B cell (primary cell): ENCODE measurements at regions not wholly inside any gene's neighbourhood (a gene's known extent, or its start where the extent isn't known, plus 50 kb on each side); places are given as distances from the start of the nearest gene placed in this dataset.

Source experiments
- ATAC-seq: fragments of 200-7000 bp; cut with Tn5 transposase; one replicate; pipeline ENCODE4 v1.10.0; 2021; ENCODE audit warnings: low read depth, mild to moderate bottlenecking, moderate number of reproducible peaks, moderate library complexity
- CTCF ChIA-PET: fragments of 350-600 bp; sonication (Branson Sonifier 250); formaldehyde crosslinking; loops from one replicate; lab custom pipeline; 2021; ENCODE audit warnings: antibody characterized with exemption, inconsistent platforms; lab: Charles Lee
- POLR2A ChIA-PET: fragments of 350-600 bp; sonication (Branson Sonifier 250); formaldehyde crosslinking; loops from one replicate; lab custom pipeline; 2021; ENCODE audit warnings: antibody characterized with exemption; lab: Charles Lee
- DNase-seq: peaks from one replicate; pipeline ENCODE4 v3.0.0; 2013
- H2AFZ ChIP-seq: 2 replicates; pipeline ENCODE4 v1.6.1; 2012; ENCODE audit warnings: mild to moderate bottlenecking, low read depth, low read length; ENCODE audit not compliant: insufficient read depth, poor library complexity, severe bottlenecking
- H3K27ac ChIP-seq, 2 donors: 1 replicate in 1 of 2; 2 replicates in 1 of 2; pipeline ENCODE4 v1.5.1; 2012 to 2013; ENCODE audit warnings: low read length in 2 of 2, mild to moderate bottlenecking in 2 of 2, moderate library complexity in 1 of 2
- H3K27me3 ChIP-seq, 4 experiments: fragments of 200-600 bp in 1 of 4; sonication (generic) in 1 of 4; replicated peaks in 1 of 4; 1 replicate in 2 of 4; 2 replicates in 2 of 4; pipeline versions ENCODE4 v1.6.1 to v1.7.0; 2013 to 2016; ENCODE audit warnings: low read length in 3 of 4, mild to moderate bottlenecking in 2 of 4, mixed read lengths in 1 of 4, moderate library complexity in 1 of 4; ENCODE audit not compliant: insufficient read depth in 4 of 4, control insufficient read depth in 3 of 4; ENCODE audit errors: control extremely low read depth in 1 of 4
- H3K36me3 ChIP-seq, 2 experiments: replicated peaks in 1 of 2; 1 replicate in 1 of 2; 2 replicates in 1 of 2; pipeline versions ENCODE4 v1.6.1 to v1.7.1; 2013; ENCODE audit warnings: low read length in 1 of 2; ENCODE audit not compliant: insufficient read depth in 2 of 2, control insufficient read depth in 1 of 2; ENCODE audit errors: control extremely low read depth in 1 of 2, extremely low read depth in 1 of 2
- H3K4me1 ChIP-seq, 2 donors: fragments of 200-600 bp in 1 of 2; sonication (generic) in 1 of 2; 1 replicate in 1 of 2; 2 replicates in 1 of 2; pipeline versions ENCODE4 v1.5.1 to v1.6.1; 2013 to 2017; ENCODE audit warnings: low read length in 2 of 2; ENCODE audit not compliant: control insufficient read depth in 2 of 2, insufficient read depth in 2 of 2
- H3K4me2 ChIP-seq: replicated peaks from 2 replicates; pipeline ENCODE3; 2012; ENCODE audit warnings: mild to moderate bottlenecking, low read depth, low read length; ENCODE audit not compliant: poor library complexity, severe bottlenecking
- H3K4me3 ChIP-seq, 5 experiments: fragments of 200-600 bp in 1 of 5; sonication (generic) in 1 of 5; 1 replicate in 3 of 5; 2 replicates in 2 of 5; pipeline versions ENCODE4 v1.5.1 to v1.7.0; 2011 to 2016; ENCODE audit warnings: low read length in 4 of 5, mild to moderate bottlenecking in 4 of 5, low read depth in 2 of 5, control low read depth in 1 of 5, moderate library complexity in 1 of 5; ENCODE audit not compliant: insufficient read depth in 1 of 5; ENCODE audit errors: control extremely low read depth in 1 of 5, extremely low read depth in 1 of 5
- H3K79me2 ChIP-seq: fragments of 200-600 bp; sonication (generic); one replicate; pipeline ENCODE4 v1.6.0; 2016; ENCODE audit warnings: low read length; ENCODE audit not compliant: control insufficient read depth, insufficient read depth
- H3K9ac ChIP-seq: fragments of 200-600 bp; sonication (generic); 2 replicates; pipeline ENCODE4 v1.6.1; 2017; ENCODE audit warnings: mild to moderate bottlenecking, low read length, moderate library complexity
- H3K9me3 ChIP-seq, 3 donors: one replicate each; pipeline versions ENCODE4 v1.6.1 to v1.7.1; 2013; ENCODE audit warnings: low read length in 2 of 3; ENCODE audit not compliant: control insufficient read depth in 2 of 3, insufficient read depth in 1 of 3; ENCODE audit errors: control extremely low read depth in 1 of 3
- H4K20me1 ChIP-seq: 2 replicates; pipeline ENCODE4 v1.6.0; 2012; ENCODE audit warnings: mild to moderate bottlenecking, low read length; ENCODE audit not compliant: insufficient read depth, control insufficient read depth, poor library complexity, severe bottlenecking
- H3K27ac Mint-ChIP-seq: one replicate; pipeline ENCODE4 v1.8.0; 2021; ENCODE audit warnings: mixed read lengths
- H3K27me3 Mint-ChIP-seq: one replicate; pipeline ENCODE4 v1.8.0; 2021; ENCODE audit warnings: mixed read lengths
- H3K4me1 Mint-ChIP-seq: one replicate; pipeline ENCODE4 v1.8.0; 2021; ENCODE audit warnings: mixed read lengths
- H3K4me3 Mint-ChIP-seq: one replicate; pipeline ENCODE4 v1.8.0; 2021; ENCODE audit warnings: mixed read lengths
- H3K9me3 Mint-ChIP-seq: one replicate; pipeline ENCODE4 v1.8.0; 2022; ENCODE audit warnings: mixed read lengths; ENCODE audit not compliant: insufficient read depth
- CTCF ChIP-seq: fragments of 200-600 bp; IDR thresholded peaks from one replicate; pipeline ENCODE4 v1.8.0; 2022; ENCODE audit warnings: antibody characterized with exemption, mild to moderate bottlenecking
- EZH2 ChIP-seq: IDR thresholded peaks from 2 replicates; pipeline ENCODE4 v1.6.1; 2012; ENCODE audit warnings: borderline replicate concordance, low read depth, mild to moderate bottlenecking, moderate library complexity, low read length; ENCODE audit not compliant: insufficient read depth, poor library complexity, severe bottlenecking
- WGBS: methylation state at CpG from one replicate; pipeline ENCODE4 v1.1.5; 2013; ENCODE audit warnings: missing lambda C conversion rate; ENCODE audit not compliant: insufficient coverage; 5-methylcytosine and 5-hydroxymethylcytosine counted together
- intact Hi-C: fragments of 100-400 bp; cut with micrococcal nuclease; formaldehyde crosslinking; loops from one replicate; pipeline ENCODE4 v1.10.0; 2022

DNA sequence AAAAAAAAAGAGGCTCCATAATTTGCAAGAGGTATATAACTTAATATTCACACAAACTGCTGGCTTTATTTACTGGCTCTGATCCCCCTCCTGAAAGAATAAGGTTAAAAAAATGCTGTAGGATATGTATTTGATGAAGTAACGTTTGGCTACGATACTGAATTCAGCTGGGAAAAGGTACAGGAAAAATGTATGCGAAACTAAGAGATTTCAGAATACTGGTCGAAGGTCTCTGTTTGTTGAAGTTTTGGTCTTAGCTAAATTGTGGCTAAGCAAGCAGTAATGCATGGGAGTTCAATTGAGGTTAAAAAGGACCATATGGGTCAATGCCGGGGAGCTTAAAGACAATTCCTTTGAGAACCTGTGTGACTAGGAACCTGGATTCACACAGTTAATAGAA lies 355.5 kb upstream of the NCAM2 start:
- POLR2A ChIA-PET, result no interaction called here
- H3K9me3 ChIP-seq, result peaks cover 4 to 17% (median 8%) of the 10 kb centered on the region in 3 donors
- H3K9ac ChIP-seq, result no peak overlapping the region
- no peaks in the 10 kb centered on the region for H3K79me2 ChIP-seq
- H2AFZ ChIP-seq, result no peak overlapping the region
- H3K27ac Mint-ChIP-seq, result no peak overlapping the region
- no peak overlapping the region for H3K4me2 ChIP-seq
- no peak overlapping the region for H3K4me3 Mint-ChIP-seq
- intact Hi-C loops, result no loop called here
- H3K4me3 ChIP-seq, result no peak overlapping the region
- ATAC-seq (no peak), DNase-seq (no peak)
- WGBS, result 94% methylated on average over 5 of the region's 5 CpGs
- no peak for TF ChIP-seq CTCF
- no peak for TF ChIP-seq EZH2
- H3K9me3 Mint-ChIP-seq, result peaks cover 7% of the 10 kb centered on the region
- H3K27me3 Mint-ChIP-seq, result no peaks in the 10 kb centered on the region
- no peaks in the 10 kb centered on the region for H3K4me1 Mint-ChIP-seq
- no peaks in the 10 kb centered on the region for H3K36me3 ChIP-seq
- H3K27me3 ChIP-seq, result no peaks in the 10 kb centered on the region
- H4K20me1 ChIP-seq, result no peaks in the 10 kb centered on the region
- no peak overlapping the region for H3K27ac ChIP-seq
- CTCF ChIA-PET, result no interaction called here
- no peaks in the 10 kb centered on the region for H3K4me1 ChIP-seq

DNA sequence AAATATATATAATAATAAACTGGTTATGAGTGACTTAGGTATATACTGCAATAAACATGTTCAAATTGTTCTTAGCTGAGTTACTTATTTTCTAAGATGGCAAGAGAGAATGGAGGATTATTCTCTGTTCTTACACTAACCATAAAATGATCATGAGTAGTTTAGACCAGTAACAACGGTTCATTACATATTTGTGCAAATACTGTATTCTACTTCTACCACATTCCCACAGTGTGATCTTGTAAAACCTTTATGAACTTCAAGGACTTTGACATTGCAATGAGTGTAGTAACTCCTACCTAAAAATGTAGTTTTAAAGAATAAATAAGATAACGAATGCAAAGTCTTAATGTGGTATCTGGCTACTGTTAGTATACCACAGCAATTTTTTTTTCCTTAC lies 353.7 kb upstream of the NCAM2 start:
- H3K27me3 ChIP-seq, result no peaks in the 10 kb centered on the region
- H3K4me2 ChIP-seq, result no peak overlapping the region
- no peaks in the 10 kb centered on the region for H3K27me3 Mint-ChIP-seq
- no peak overlapping the region for H3K27ac ChIP-seq
- H3K36me3 ChIP-seq, result no peaks in the 10 kb centered on the region
- DNase-seq, result no peak
- H3K4me3 ChIP-seq, result no peak overlapping the region
- intact Hi-C loops, result no loop called here
- no peaks in the 10 kb centered on the region for H3K4me1 Mint-ChIP-seq
- no peak overlapping the region for H3K4me3 Mint-ChIP-seq
- peaks cover 2 to 17% (median 8%) of the 10 kb centered on the region in 3 donors for H3K9me3 ChIP-seq
- no peak for TF ChIP-seq EZH2
- no peak for TF ChIP-seq CTCF
- H3K9ac ChIP-seq, result no peak overlapping the region
- H3K27ac Mint-ChIP-seq, result no peak overlapping the region
- ChIA-PET POLR2A (no interaction called here), CTCF (no interaction called here)
- H3K9me3 Mint-ChIP-seq, result peaks cover 12% of the 10 kb centered on the region
- no peak for ATAC-seq
- no peaks in the 10 kb centered on the region for H3K4me1 ChIP-seq
- no CpG with 5 or more reads among the region's 2 CpGs for WGBS
- no peak overlapping the region for H2AFZ ChIP-seq
- H3K79me2 ChIP-seq, result no peaks in the 10 kb centered on the region
- H4K20me1 ChIP-seq, result no peaks in the 10 kb centered on the region
